ENCODE measurements at regions not wholly inside any gene's neighbourhood (a gene's known extent, or its start where the extent isn't known, plus 50 kb on each side); places are given as distances from the start of the nearest gene placed in this dataset.

DNA sequence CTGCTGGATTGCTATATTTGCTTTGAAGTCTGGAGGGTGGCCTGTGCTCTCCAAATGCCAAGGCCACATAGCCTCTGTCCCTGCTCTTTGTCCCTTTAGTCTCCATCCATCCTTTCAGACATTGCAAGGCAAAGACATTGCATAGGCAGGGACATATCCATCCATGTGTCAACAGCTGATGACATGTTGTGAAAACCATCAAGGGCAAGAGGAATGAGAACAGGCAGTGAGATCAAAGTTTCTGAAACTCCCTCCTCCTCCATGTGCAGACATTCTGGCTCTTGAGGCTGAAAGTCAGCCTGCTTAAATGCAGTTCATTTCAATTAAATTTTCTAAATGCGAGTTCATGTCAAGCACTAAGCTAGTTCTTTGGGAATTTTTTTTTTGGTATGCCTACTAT, 135.2 kb upstream of the CTNNB1 start:
- no peaks in the 10 kb centered on the region for H3K36me3 ChIP-seq
- H3K9me3 ChIP-seq: no peaks in the 10 kb centered on the region
- H3K4me1 ChIP-seq: no peaks in the 10 kb centered on the region
- H3K4me3 ChIP-seq (ENCODE audit: low read depth, low read length): no peak overlapping the region
- TF ChIP-seq, protein P1, sequence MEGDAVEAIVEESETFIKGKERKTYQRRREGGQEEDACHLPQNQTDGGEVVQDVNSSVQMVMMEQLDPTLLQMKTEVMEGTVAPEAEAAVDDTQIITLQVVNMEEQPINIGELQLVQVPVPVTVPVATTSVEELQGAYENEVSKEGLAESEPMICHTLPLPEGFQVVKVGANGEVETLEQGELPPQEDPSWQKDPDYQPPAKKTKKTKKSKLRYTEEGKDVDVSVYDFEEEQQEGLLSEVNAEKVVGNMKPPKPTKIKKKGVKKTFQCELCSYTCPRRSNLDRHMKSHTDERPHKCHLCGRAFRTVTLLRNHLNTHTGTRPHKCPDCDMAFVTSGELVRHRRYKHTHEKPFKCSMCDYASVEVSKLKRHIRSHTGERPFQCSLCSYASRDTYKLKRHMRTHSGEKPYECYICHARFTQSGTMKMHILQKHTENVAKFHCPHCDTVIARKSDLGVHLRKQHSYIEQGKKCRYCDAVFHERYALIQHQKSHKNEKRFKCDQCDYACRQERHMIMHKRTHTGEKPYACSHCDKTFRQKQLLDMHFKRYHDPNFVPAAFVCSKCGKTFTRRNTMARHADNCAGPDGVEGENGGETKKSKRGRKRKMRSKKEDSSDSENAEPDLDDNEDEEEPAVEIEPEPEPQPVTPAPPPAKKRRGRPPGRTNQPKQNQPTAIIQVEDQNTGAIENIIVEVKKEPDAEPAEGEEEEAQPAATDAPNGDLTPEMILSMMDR (IDR thresholded peaks at IDR 0.05; ENCODE audit: low read depth, low read length): no peak
- DNase-seq: no peak
- no peaks in the 10 kb centered on the region for H3K27me3 ChIP-seq

DNA sequence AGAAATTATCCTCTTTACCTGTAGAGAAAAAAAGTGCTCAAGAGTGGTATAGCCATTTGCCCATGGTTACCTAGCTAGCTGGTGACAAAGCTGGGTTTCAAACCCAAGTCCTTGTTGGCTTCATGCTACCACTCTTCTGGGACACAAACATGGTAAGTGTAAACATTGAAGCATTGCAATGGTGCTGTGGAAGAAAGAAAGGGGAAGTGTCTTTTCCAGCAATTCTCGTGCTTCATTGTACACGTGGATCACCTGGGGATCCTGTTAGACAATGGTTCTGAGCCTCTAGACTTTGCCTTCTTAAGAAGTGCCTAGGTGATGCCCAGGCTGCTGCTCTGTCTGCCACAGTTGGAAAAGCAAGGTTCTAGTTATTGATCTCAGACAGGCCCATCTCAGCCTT, 134.8 kb upstream of the CTNNB1 start:
- H3K4me3 ChIP-seq (ENCODE audit: low read depth, low read length): no peak overlapping the region
- no peaks in the 10 kb centered on the region for H3K9me3 ChIP-seq
- TF ChIP-seq, protein P1 (IDR thresholded peaks at IDR 0.05; ENCODE audit: low read depth, low read length): no peak
- H3K27me3 ChIP-seq: no peaks in the 10 kb centered on the region
- H3K4me1 ChIP-seq: no peaks in the 10 kb centered on the region
- no peaks in the 10 kb centered on the region for H3K36me3 ChIP-seq
- DNase-seq: no peak

DNA sequence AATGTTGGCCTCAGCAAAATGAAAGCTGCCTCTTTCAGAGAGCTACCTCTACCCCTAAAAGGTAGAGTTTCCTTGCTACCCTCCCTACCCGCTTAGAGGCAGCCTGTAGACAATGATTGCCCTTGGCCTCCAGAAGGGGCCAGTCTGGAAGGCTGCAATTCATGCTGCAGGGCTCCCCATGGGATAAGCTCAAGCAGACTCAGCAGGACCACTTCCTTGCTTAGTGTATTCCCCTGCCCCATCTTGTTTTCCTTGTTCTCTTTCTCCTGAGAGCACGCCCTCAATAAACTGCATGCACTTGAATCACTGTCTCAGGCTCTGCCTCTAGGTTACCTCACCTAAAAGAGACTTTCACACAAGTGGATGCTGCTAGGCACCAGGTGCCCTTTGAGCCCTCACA, 134.0 kb upstream of the CTNNB1 start:
- Histone ChIP-seq H3K27me3 (no peaks in the 10 kb centered on the region), H3K9me3 (no peaks in the 10 kb centered on the region), H3K4me3 (ENCODE audit: low read depth, low read length) (no peak overlapping the region), H3K36me3 (no peaks in the 10 kb centered on the region), H3K4me1 (no peaks in the 10 kb centered on the region)
- no peak for DNase-seq
- TF ChIP-seq, protein P1 (IDR thresholded peaks at IDR 0.05; ENCODE audit: low read depth, low read length): no peak

DNA sequence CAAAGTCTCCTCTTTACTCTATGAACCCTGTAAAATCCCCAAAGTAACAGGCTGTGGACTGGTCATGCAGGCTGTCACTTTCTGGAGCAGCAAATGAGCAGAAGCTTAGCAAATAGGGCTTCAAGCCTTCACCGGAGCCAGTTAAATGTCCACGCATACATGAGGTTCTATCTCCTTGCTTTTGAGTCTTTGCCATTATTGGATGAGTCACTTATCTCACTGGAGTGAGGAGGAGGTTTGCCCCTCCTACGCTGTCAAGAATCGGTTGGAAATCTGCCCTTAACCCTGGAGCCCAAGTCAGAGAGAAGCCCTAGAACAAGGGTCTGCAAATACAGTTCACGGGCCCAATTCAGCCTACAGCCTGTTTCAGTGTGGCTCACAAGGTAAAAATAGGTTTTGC, 126.1 kb upstream of the CTNNB1 start:
- DNase-seq: no peak
- H3K4me1 ChIP-seq: peaks cover 7% of the 10 kb centered on the region
- H3K27me3 ChIP-seq: no peaks in the 10 kb centered on the region
- no peak overlapping the region for H3K4me3 ChIP-seq (ENCODE audit: low read depth, low read length)
- TF ChIP-seq, protein P1 (IDR thresholded peaks at IDR 0.05; ENCODE audit: low read depth, low read length): no peak
- no peaks in the 10 kb centered on the region for H3K9me3 ChIP-seq
- H3K36me3 ChIP-seq: no peaks in the 10 kb centered on the region

DNA sequence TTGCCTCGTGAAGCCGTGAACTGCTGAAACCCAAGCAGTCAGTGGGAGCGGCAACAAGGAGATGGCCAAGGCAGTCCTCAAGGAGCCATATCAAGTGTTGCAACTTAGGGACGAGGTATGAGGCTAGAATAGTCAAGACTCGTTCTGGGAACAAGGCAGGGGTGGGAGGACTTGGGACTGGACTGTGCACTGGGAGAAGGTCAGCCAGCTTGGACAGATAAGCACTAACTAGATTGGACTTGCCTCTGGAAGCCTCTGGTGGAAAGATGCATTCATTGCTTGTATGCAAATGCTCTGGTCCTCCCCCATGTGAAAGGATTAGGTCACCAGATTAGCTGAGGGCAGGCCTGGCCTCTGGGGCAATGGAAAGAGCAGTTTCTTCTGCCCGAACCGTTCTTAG, 123.3 kb upstream of the CTNNB1 start:
- DNase-seq: peak; percentile 24

DNA sequence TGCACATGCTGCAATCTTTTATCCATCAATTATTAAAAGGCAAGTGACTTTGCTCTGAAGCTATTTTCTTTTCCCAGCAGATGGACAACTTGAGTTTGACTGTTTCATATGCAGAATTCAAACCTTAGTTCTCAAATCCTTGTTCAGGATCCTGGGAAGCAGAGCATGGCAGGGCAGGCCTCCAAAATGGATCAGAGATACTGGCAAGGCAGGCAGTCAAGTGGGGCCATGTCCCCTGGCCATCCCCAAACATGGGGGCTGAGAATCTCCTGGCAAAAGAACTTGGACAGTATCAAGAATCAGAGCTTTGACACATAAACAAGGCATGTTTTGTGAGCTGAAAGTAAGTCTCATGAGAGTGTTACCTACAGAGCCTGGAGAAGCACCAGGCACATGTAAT, 122.9 kb upstream of the CTNNB1 start:
- no peak for DNase-seq
- H3K4me1 ChIP-seq: peaks cover 7% of the 10 kb centered on the region
- TF ChIP-seq, protein P1 (IDR thresholded peaks at IDR 0.05; ENCODE audit: low read depth, low read length): no peak
- no peak overlapping the region for H3K4me3 ChIP-seq (ENCODE audit: low read depth, low read length)
- no peaks in the 10 kb centered on the region for H3K9me3 ChIP-seq
- no peaks in the 10 kb centered on the region for H3K36me3 ChIP-seq
- no peaks in the 10 kb centered on the region for H3K27me3 ChIP-seq

More for the DNA sequence above, 123.3 kb upstream of the CTNNB1 start:
- Histone ChIP-seq H3K9me3 (no peaks in the 10 kb centered on the region), H3K4me1 (peaks cover 7% of the 10 kb centered on the region), H3K4me3 (ENCODE audit: low read depth, low read length) (no peak overlapping the region), H3K36me3 (no peaks in the 10 kb centered on the region), H3K27me3 (no peaks in the 10 kb centered on the region)
- TF ChIP-seq, protein P1 (IDR thresholded peaks at IDR 0.05; ENCODE audit: low read depth, low read length): peak; percentile 25
